GM21528 (cell line): ENCODE measurements at regions not wholly inside any gene's neighbourhood (a gene's known extent, or its start where the extent isn't known, plus 50 kb on each side); places are given as distances from the start of the nearest gene placed in this dataset.
"Not testable (repeated sequence)": the region's sequence is repeated elsewhere in the genome, so short reads cannot be mapped to it uniquely, and the experiment has no call there.

ENCODE experiments used
- ATAC-seq: cut with Tn5 transposase; IDR thresholded peaks from one replicate; pipeline ENCODE4 v1.9.1; 2021; ENCODE audit warnings: mild to moderate bottlenecking, moderate library complexity; ENCODE audit not compliant: unreplicated experiment, low FRiP score

DNA sequence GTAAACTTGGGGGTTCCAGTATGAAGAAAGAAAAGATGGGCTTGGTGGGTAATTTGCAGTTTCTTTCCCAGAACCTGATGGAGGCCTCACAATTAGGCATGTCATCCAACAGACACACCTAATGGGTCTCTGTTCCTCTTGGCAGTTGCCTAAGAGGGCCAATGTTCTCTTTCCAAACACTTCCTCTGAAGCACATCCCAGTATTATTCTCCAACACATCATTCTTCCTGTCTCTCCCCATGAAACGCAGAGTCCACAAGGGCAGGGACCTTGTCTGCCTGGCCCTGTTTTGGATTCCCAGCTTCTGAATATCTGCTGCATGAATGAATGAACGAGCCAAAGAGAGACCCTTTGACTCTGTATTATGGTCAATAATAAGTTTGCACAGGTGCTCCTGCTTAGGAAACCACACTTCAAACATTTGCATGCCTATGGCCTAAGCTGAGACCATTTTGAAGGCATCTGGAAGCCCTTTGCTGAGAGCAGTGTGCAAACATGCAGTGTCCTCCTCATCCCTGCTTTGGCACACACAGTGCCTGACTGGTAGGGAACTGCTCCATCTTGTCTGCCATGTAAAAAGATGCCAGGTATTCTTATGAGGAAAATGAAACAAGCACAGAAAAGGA, 100.9 kb upstream of the CHST15 start:
- ATAC-seq = no peak

DNA sequence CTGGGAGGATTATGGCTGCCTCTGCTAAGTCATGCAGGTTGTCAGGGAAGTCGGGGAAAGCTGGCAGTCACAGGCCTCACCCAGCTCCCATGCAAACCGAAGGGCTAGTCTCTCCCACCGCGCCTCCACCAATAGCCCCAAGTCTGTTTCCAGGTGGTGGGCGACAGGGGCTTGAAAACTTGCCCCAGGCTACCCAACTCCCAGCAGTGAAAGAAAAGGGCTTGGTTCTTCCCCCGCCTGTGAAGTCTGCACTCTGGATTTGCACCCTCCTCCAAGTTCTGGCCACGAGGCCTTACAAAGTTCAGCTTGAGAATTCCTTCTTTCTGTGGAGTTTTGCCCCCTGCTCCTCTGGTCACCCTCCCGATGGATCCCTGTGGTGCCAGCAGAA, 99.9 kb upstream of the CHST15 start:
- no peak for ATAC-seq

DNA sequence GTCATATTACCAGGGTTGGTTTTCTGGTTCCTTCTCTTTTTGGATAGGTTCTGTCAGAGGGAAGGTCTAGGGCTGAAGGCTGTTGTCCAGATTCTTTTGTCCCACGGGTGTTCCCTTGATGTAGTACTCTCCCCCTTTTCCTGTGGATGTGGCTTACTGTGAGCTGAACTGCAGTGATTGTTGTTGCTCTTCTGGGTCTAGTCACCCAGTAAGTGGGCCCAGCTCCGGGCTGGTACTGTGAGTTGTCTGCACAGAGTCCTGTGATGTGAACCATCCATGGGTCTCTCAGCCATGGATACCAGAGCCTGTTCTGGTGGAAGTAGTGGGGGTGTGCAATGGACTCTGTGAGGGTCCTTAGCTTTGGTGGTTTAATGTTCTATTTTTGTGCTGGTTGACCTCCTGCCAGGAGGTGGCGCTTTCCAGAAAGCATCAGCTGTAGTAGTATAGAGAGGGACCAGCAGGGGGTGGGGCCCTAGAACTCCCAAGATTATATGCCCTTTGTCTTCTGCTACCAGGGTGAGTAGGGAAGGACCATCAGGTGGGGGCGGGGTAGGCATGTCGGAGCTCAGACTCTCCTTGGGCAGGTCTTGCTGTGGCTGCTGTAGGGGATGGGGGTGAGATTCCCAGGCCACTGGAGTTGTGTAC, 99.4 kb upstream of the CHST15 start:
- not testable (repeated sequence) for ATAC-seq

- not testable (repeated sequence) for ATAC-seq
These were observed 97.1 kb upstream of the CHST15 start for GRCh38 chr10:124190476-124190875.

GRCh38 chr10:124186956-124187355, 93.6 kb upstream of the CHST15 start:
- ATAC-seq = no peak

- no peak for ATAC-seq
These were observed 91.7 kb upstream of the CHST15 start for GRCh38 chr10:124185084-124185483.

DNA sequence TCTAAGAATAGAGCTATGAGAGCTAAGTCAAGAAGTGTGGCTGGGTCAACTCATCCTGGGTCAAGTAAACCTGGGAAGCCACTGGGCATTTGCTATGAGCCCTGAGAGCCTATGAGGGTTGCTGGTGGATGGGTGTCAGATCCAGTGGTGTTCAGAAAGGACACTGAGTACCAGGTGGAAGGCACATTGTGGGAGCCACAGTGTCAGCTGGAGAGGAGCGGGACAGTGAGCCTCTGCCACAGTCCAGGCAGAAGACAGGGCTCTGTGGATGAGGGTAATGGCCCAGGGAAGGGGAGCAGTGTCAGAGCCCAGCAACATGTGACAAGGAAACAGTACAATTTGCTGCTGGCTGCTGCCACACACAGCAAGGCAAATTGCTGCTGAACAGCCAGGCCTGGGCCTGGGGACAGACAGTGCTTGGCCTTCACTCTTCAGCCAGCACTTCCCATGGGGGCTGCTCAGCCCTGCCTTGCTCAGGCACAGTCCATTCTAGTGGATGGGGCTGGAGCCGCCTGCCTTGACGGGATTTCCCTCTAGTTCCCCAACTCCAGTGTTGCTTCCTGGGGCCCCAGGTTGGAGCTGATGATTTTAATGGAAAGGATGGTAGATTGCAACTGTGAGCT, 90.9 kb upstream of the CHST15 start:
- ATAC-seq = no peak

DNA sequence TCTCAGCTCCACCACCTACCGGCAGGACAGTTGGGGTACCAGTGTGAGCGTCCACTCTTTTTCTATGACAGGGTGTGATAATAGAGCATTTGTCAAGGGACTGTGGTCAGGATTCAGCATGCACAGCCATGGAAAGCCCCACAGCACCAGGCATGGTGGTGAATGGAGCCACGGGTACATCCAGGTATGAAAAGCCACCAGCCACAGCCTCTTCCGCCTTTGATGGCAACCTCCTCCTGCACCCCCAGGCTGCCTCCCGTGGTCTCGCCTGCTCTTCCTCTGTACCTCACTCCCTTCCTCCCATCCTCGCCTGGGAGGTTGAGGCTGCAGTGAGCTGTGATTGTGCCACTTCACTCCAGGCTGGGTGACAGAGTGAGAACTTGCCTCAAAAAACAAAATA, 90.2 kb upstream of the CHST15 start:
- no peak for ATAC-seq

- ATAC-seq = no peak
These were observed 88.7 kb upstream of the CHST15 start for GRCh38 chr10:124182088-124182541.

DNA sequence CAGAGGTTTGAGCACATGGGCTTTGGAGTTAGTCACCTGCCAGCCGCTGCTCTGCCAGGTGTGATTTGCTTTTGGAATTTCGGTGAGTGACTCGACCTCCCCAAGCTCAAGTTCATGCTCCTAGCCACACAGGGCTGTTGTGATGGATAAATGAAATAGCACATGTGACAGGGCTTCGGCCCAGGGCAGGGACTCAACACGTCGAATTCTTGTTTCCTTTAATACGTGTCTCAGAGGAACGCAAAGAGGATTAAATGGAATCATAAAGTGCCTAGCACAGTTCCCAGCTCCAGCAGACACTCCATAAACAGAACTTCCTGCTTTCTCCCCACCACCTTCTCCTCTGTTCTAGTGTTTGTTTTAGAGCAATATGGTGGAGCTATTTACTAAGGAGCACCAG, 88.3 kb upstream of the CHST15 start:
- ATAC-seq = no peak

- no peak for ATAC-seq
These were observed 87.7 kb upstream of the CHST15 start for GRCh38 chr10:124180947-124181549.

DNA sequence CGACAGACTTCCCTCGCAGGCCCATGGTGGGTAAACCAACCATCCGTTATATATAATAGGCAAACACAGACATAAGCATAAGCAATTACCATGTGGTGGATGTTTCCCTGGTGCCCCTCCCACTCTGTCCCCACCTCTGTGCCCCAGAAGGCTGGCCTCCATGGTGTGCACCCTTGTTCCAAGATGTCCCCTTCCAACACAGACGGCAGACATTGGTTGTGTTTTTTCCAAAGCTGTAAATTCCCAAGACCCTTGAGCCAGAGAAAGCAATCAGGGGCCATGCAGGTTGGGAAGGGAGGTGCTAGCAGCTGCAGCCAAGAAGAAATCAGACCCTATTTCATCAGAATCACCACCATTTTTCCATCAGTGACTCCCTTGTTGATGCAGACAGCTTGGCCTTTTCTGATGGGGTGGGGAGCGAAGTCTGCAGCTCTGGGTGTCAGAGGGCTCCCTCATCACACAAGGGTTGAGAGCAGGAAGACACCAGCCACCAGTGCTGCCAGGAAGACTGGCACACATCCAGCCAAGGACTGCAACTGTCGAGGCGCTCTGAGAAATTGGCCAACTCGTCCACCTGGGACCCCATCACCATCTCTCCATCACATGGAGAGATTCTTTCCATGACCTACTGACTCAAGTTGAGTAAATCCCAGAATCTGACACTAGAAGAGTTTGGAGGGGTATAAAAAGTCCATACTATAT, 86.8 kb upstream of the CHST15 start:
- no peak for ATAC-seq

DNA sequence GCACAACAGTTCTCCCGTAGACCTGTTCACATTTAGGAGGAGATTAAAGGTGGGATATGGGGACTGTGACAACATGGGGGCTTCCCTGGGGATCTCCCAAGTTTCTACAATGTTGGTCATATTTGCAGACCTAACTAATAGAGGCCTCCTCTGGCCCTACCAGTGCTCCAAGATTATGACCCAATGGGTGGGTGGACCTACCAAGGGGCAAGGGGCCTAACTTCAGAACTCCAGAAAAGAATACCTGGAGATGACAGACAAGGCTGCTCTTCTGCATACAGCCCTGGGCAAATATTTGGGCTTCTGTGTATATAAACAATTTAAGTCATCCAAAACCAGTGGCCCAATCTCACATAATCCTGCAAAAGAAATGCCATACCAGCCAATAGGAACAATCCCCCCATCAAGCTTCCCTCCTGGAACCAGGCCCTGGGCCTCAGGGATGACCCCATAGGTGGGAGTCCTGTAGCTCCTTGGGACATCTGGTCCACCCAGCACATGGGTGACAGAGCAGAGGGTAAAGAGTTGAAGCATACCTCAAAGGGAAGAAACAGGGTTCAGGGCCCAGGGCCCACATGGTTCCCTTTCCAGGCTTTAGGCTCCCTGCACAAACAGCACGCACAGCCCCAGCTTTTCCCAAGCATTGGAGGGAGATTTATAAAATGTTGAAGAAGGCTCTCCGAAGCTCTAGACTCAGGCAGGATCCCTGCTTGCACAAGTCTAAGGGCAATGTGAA, 86.1 kb upstream of the CHST15 start:
- no peak for ATAC-seq

GRCh38 chr10:124177180-124177518, 83.8 kb upstream of the CHST15 start:
- no peak for ATAC-seq

- no peak for ATAC-seq
These were observed 83.2 kb upstream of the CHST15 start for GRCh38 chr10:124176349-124177179.

- ATAC-seq = no peak
These were observed 82.4 kb upstream of the CHST15 start for GRCh38 chr10:124175701-124176348.

- ATAC-seq = no peak
These were observed 81.6 kb upstream of the CHST15 start for GRCh38 chr10:124174673-124175645.

- ATAC-seq = no peak
These were observed 80.7 kb upstream of the CHST15 start for GRCh38 chr10:124174071-124174566.
